Transverse colon (tissue), 3 donors: ENCODE measurements at regions not wholly inside any gene's neighbourhood (a gene's known extent, or its start where the extent isn't known, plus 50 kb on each side); places are given as distances from the start of the nearest gene placed in this dataset.

ENCODE experiments used
- CTCF ChIP-seq, 5 experiments: fragments of 200-600 bp in 3 of 5; fragments of 450-650 bp in 2 of 5; sonication (generic) in 3 of 5; IDR thresholded peaks; 1 replicate in 2 of 5; 2 replicates in 3 of 5; pipeline ENCODE4 v1.5.1; 2016 to 2017; ENCODE audit warnings: antibody characterized with exemption in 5 of 5, inconsistent platforms in 3 of 5, mild to moderate bottlenecking in 2 of 5, moderate library complexity in 1 of 5
- EP300 ChIP-seq: sonication (generic); formaldehyde crosslinking; IDR thresholded peaks from one replicate; pipeline ENCODE4 v1.6.1; 2017; ENCODE audit warnings: antibody characterized with exemption, low read depth
- POLR2A ChIP-seq: fragments of 450-650 bp; IDR thresholded peaks from one replicate; pipeline ENCODE4 v1.6.1; 2016; ENCODE audit warnings: antibody characterized with exemption, mild to moderate bottlenecking, moderate library complexity

- TF ChIP-seq CTCF (IDR thresholded peaks at IDR 0.05) (no peak), POLR2A (no peak), EP300 (no peak)
These were observed 284.8 kb upstream of the CFAP20DC start for GRCh38 chr3:59334585-59334984.
